Stimulated activated memory B cell treated with anti-CD40 and anti-IgM and Interleukin-4, amounts not matched to agents 10 μg/mL and 1 μg/mL and 100 μg/mL, for 72 hours (primary cell): ENCODE measurements at regions not wholly inside any gene's neighbourhood (a gene's known extent, or its start where the extent isn't known, plus 50 kb on each side); places are given as distances from the start of the nearest gene placed in this dataset.

Experiments used
- ATAC-seq: fragments of 150-1000 bp; cut with Tn5 transposase; 2 replicates; pipeline ENCODE4 v1.10.0; 2021
- H3K27ac Mint-ChIP-seq: one replicate; pipeline ENCODE4 v1.8.0; 2022; ENCODE audit warnings: mild to moderate bottlenecking, mixed read lengths
- H3K27me3 Mint-ChIP-seq: one replicate; pipeline ENCODE4 v1.8.0; 2022; ENCODE audit warnings: mixed read lengths
- H3K36me3 Mint-ChIP-seq: one replicate; pipeline ENCODE4 v1.8.0; 2022; ENCODE audit warnings: mixed read lengths
- H3K4me1 Mint-ChIP-seq: one replicate; pipeline ENCODE4 v1.8.0; 2022; ENCODE audit warnings: mixed read lengths
- H3K4me3 Mint-ChIP-seq: one replicate; pipeline ENCODE4 v1.8.0; 2022; ENCODE audit warnings: mild to moderate bottlenecking, moderate library complexity, mixed read lengths
- H3K9me3 Mint-ChIP-seq: one replicate; pipeline ENCODE4 v1.8.0; 2022; ENCODE audit warnings: mixed read lengths

DNA sequence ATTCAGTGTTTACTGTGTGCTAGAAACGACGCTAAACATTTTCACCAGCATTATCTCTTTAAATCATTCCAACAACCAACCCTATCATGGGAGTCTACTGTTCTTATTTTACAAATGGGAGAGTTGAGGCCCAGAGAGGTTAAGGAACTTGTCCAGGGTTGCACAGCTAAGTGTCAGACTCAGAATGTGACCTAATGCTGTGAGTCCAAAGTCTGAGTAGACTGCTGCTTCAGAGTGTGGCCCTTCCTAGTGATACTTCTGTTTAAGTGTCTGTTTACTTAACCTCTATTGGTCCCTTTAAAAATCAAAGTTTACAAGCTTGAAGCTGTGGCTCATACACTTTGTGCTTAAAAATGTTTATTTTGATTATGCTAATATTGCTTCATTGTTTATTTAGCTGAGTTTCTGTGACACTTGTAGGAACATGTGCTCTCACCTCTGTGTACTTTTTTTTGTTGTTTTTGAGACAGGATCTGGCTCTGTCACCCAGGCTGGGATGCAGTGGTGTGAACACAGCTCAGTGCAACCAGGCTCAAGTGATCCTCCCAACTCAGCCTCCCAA lies 84.4 kb upstream of the SYPL1 start:
- ATAC-seq = no peak
- no peak overlapping the region for H3K4me3 Mint-ChIP-seq
- peaks cover 17% of the 10 kb centered on the region for H3K27me3 Mint-ChIP-seq
- no peak overlapping the region for H3K27ac Mint-ChIP-seq
- H3K9me3 Mint-ChIP-seq = no peaks in the 10 kb centered on the region
- H3K36me3 Mint-ChIP-seq = no peaks in the 10 kb centered on the region
- no peaks in the 10 kb centered on the region for H3K4me1 Mint-ChIP-seq

DNA sequence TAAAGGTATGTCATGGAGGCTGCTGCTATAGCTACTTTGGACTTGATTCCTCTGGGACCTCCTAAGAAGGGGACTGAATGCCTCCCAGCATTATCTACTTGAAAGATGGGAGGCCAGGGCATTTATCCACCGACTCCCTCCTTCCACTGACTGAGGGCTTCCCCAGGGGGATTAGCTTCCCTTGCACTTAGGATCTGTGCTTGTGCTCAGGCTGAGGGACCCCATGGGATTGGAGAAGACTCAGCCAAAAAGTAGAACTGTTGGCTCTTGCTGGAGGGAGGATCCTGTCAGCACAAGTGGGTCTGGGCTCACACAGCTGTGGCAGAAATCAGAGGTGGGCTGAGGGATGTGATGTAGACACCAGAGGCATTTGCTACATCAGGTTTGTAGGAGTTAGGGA lies 81.5 kb upstream of the SYPL1 start:
- Mint-ChIP-seq H3K36me3 (no peaks in the 10 kb centered on the region), H3K27me3 (peaks cover 17% of the 10 kb centered on the region), H3K4me1 (no peaks in the 10 kb centered on the region), H3K4me3 (no peak overlapping the region), H3K27ac (no peak overlapping the region), H3K9me3 (no peaks in the 10 kb centered on the region)
- no peak for ATAC-seq

DNA sequence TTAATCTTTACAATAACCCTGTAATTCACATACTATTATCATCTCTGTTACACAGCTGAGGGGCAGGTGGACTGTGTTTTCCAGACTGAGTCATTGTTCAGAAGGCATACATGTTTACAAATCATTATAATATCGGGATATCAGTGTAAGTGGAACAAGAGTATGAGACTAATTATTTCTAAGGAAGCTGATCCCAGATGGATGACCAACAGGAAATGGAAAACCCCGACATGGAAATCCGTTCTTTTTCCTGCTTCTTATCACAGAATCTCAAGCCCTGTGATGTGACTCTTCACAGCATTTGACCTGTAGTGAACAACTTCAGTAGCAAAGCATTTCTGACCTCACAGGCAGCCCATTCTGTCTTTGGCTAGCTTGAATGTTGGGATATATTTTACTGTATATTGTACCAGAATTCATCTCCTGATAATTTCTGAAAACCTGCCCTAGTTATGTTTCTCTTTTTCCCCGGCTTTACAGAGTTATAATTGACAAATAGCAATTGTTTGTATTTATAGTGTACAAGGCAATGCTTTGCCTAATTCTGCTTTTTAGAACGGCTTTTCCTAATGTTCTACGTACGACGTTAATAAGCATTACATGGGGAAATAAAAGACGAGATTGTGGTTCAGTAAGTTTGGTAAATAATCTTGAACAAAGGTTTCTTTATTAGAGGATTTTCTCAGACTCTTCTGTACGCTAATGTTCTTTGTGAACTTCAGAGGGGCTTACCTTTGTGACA lies 78.6 kb upstream of the SYPL1 start:
- no peak for ATAC-seq
- Mint-ChIP-seq H3K4me1 (no peaks in the 10 kb centered on the region), H3K27me3 (peaks cover 17% of the 10 kb centered on the region), H3K36me3 (no peaks in the 10 kb centered on the region), H3K27ac (no peak overlapping the region), H3K9me3 (no peaks in the 10 kb centered on the region), H3K4me3 (no peak overlapping the region)

DNA sequence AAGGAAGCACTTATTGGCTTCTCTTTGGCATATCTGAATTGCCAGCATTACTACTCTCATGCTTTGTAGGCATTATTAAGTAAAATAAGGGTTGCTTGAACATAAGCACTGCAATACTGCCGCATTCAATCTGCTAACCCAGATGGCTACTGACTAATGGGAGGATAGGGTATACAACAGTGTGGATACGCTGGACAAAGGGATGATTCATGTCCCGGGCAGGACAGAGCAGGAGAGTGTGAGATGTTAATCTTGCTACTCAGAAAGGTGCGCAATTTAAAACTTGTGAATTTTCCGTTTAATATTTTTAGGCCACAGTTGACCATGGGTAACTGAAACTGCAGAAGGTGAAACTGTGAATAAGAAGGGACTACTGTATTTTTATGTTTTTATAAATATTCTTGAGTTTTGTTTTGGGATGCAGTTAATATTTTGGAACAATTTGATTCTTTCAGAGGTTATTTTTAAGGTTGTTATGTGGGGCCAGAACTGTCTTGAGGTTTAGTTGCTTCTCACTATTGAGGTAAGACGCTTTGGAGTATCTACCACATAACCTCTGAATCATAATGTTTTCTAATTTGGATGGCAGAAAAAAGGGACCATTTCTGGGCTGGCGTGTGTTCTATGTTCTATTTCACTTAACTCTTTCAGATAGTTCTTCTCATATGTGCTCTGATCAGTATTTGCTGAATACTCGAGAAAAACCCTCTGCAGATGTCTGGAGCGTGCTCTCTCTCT lies 75.7 kb upstream of the SYPL1 start:
- H3K4me3 Mint-ChIP-seq = no peak overlapping the region
- H3K36me3 Mint-ChIP-seq = no peaks in the 10 kb centered on the region
- H3K4me1 Mint-ChIP-seq = no peaks in the 10 kb centered on the region
- H3K27me3 Mint-ChIP-seq = peaks cover under 1% of the 10 kb centered on the region
- no peaks in the 10 kb centered on the region for H3K9me3 Mint-ChIP-seq
- ATAC-seq = no peak
- H3K27ac Mint-ChIP-seq = no peak overlapping the region

DNA sequence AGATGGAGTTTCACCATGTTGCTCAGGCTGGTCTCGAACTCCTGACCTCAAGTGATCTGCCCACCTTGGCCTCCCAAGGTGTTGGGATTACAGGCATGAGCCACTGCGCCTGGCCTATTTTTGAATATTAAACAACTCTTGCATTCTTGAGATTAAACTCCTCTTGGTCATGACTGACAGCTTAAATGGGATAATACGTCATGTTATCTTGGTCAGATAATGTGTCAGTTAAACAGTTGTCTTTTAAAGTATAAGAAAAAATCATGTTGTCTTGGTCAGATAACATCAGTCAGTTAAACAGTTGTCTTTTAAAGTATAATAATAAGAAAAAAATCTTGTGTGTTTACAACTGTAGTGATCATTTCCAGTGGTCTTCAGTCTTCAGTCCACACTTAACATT lies 73.6 kb upstream of the SYPL1 start:
- no peaks in the 10 kb centered on the region for H3K27me3 Mint-ChIP-seq

DNA sequence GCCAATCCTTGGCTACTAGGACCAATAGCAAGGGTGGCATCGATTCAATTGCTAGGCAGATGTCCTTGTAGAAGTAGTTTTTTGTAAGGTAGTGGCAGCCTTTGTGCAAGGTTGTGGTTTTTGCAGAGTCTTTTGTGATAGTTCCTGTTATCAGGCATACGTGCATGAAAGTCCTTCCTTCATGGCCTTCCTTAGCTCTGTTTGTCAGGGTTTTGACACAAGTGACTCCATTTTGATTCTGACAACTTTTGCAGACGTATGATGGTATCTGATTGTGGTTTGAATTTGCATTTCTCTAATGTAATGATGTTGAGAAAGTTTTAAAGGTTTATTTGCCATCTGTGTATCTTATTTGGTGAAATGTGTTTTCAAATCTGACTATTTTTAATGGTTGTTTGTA lies 71.8 kb upstream of the SYPL1 start:
- no peaks in the 10 kb centered on the region for H3K9me3 Mint-ChIP-seq
- H3K27me3 Mint-ChIP-seq = no peaks in the 10 kb centered on the region
- no peak for ATAC-seq
- no peak overlapping the region for H3K27ac Mint-ChIP-seq
- H3K36me3 Mint-ChIP-seq = no peaks in the 10 kb centered on the region
- peaks cover 7% of the 10 kb centered on the region for H3K4me1 Mint-ChIP-seq
- H3K4me3 Mint-ChIP-seq = no peak overlapping the region

More for the DNA sequence above, 73.6 kb upstream of the SYPL1 start:
- no peaks in the 10 kb centered on the region for H3K4me1 Mint-ChIP-seq
- H3K27ac Mint-ChIP-seq = no peak overlapping the region
- H3K9me3 Mint-ChIP-seq = no peaks in the 10 kb centered on the region
- H3K36me3 Mint-ChIP-seq = no peaks in the 10 kb centered on the region
- H3K4me3 Mint-ChIP-seq = no peak overlapping the region
- ATAC-seq = no peak

DNA sequence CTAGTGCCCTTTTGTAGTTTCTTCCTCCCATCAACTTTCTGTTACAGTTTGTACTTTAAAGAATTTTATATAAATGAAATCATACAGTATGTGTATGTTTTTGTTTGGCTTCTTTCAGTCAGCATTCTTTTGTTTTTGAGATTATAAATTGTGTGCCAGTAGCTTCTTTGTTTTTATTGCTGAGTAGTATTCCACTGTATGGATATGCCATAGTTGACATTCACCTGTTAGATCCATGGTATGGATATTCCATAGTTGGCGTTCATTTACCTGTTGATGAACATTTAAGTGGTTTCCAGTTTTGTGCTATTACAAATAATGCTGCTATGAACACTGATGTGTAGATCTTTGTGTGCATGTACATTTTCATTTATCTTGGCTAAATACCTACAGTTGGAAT lies 70.8 kb upstream of the SYPL1 start:
- Mint-ChIP-seq H3K4me3 (no peak overlapping the region), H3K9me3 (no peaks in the 10 kb centered on the region), H3K4me1 (peaks cover 8% of the 10 kb centered on the region), H3K27ac (no peak overlapping the region), H3K27me3 (no peaks in the 10 kb centered on the region), H3K36me3 (no peaks in the 10 kb centered on the region)
- no peak for ATAC-seq

DNA sequence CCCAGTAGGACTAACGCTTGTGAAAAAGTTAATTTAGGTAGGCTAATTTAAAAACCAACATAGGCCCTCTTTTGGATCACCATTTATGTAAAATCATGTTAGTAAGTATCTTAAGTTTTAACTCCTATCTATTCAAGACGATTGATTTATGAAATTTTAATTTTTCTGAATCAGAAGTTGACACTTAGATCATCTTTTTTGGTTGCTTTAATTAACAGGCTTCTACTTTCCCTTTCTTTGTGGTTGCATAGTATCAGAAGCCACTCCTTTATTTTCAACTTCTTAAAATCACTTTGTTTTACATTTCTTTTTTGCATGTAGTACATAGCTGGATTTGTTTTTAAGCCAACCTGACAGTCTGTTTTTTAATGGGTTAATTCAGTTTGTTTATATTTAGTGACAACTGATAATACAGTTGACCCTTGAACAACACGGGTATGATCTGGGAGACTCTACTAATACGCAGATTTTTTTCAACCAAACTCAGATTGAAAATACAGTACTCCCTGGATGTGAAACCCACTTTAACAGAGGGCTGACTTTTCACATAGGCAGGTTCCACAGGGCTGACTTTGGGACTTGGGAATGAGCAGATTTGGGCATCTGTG lies 69.7 kb upstream of the SYPL1 start:
- Mint-ChIP-seq H3K27ac (no peak overlapping the region), H3K27me3 (no peaks in the 10 kb centered on the region), H3K9me3 (no peaks in the 10 kb centered on the region), H3K36me3 (no peaks in the 10 kb centered on the region), H3K4me3 (no peak overlapping the region), H3K4me1 (peaks cover 13% of the 10 kb centered on the region)
- ATAC-seq = no peak

DNA sequence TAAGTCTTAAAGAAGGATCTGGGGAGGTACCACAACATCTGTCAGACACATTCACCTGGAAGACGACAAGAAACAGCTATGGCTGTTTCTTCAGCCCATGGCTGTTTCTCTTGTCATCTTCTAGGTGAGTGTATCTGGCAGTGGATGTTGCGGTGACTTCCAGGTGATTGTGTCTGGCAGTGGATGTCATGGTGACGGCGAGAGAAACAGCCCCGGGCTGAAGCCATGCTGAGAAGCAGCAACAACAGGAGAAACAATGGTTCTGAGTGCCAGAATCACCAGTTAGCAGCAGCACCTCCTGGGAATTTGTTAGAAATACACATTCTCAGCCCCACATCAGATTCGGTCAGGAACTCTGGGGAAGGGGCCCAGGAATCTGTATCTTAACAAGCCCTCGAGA lies 68.6 kb upstream of the SYPL1 start:
- Mint-ChIP-seq H3K4me3 (no peak overlapping the region), H3K27ac (no peak overlapping the region), H3K27me3 (peaks cover 8% of the 10 kb centered on the region), H3K36me3 (no peaks in the 10 kb centered on the region), H3K9me3 (no peaks in the 10 kb centered on the region), H3K4me1 (peaks cover 13% of the 10 kb centered on the region)
- ATAC-seq = no peak

DNA sequence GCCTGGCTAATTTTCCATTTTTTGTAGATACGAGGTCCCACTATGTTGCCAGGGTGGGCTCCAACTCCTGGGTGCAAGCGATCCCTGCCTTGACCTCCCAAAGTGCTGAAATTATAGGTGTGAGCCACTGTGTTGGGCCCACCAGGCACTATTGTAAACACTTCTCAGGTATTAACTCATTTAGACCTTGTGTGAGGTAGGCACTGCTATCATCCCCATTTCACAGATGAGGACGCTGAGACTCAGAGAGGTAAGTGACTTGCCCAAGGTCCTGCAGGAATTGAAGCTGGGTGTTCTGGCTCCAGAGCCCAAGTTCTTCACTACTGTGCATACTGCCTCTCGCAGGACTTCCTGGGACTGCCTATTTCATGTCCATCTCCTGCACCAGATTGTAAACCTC lies 67.1 kb upstream of the SYPL1 start:
- no peak for ATAC-seq
- peaks cover 13% of the 10 kb centered on the region for H3K4me1 Mint-ChIP-seq
- no peaks in the 10 kb centered on the region for H3K9me3 Mint-ChIP-seq
- no peak overlapping the region for H3K4me3 Mint-ChIP-seq
- H3K36me3 Mint-ChIP-seq = no peaks in the 10 kb centered on the region
- H3K27me3 Mint-ChIP-seq = peaks cover 11% of the 10 kb centered on the region
- H3K27ac Mint-ChIP-seq = no peak overlapping the region

DNA sequence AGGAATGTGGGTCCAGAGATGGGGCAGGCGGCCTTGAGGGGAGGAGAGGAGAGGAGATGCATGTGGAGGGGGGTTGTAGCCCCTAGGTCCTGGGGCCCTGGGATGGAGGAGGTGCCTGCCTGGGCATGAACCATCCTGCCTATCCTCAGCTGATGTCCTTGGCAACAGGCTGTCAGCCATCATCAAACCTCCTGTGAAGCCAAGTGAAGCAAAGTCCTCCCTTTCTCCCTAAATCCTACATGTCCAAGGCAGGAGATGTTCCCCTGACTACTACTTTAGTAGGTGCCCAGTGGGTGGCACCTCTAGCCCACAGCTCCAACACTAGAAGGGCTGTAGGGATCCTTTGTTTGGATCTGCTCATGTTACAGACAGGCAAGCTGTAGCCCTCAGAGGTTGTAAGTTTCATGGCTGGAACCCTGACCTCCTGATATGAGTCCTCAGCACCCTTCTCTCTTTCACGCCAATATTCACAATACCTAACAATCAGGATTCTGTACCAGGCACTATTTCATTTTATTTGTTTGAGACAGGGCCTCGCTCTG lies 66.6 kb upstream of the SYPL1 start:
- peaks cover 11% of the 10 kb centered on the region for H3K27me3 Mint-ChIP-seq
- ATAC-seq = no peak
- H3K4me3 Mint-ChIP-seq = no peak overlapping the region
- no peak overlapping the region for H3K27ac Mint-ChIP-seq
- H3K4me1 Mint-ChIP-seq = peaks cover 13% of the 10 kb centered on the region
- no peaks in the 10 kb centered on the region for H3K36me3 Mint-ChIP-seq
- H3K9me3 Mint-ChIP-seq = no peaks in the 10 kb centered on the region

DNA sequence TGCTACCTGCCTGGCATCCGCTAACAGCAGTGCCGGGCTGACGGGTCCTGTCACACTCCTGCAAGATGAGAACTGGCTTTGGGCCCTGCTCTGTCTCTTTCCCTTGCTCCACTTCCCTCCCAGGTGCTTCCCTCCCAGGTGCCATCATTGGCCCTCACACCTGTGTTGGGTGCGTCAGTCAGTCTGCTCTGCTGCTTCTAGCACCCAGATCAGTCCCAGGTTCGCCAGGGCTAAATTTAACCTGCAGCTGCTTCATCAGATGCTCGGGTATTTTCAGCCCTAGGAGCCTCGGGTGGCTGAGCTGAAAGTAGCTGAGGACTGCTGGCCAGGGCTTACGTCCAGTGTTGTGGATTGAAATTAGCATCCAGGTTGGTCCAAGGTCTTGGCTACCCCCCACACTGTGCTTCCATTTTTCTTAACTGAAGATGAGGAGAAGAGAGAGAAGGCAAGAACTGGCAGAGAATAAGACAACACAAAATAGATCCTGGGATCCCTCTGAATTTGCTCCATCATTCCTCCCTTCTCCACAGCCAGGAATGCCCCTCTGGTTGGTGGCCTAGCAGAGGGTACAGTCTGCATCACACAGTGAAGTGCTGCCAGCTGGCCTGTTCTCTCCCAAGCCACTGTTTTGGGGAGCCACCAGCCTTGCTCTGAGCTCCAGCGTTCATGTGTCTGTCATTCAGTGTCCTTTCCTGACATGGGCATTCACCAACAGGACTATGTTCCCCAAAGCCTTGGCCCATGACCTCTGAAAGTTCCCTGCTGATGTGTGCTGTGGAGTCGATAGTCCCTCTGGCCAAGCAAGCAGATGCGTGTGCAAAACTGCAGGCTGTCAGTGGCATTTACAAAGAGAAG lies 65.9 kb upstream of the SYPL1 start:
- no peak for ATAC-seq
- Mint-ChIP-seq H3K27ac (no peak overlapping the region), H3K4me1 (peaks cover 13% of the 10 kb centered on the region)

DNA sequence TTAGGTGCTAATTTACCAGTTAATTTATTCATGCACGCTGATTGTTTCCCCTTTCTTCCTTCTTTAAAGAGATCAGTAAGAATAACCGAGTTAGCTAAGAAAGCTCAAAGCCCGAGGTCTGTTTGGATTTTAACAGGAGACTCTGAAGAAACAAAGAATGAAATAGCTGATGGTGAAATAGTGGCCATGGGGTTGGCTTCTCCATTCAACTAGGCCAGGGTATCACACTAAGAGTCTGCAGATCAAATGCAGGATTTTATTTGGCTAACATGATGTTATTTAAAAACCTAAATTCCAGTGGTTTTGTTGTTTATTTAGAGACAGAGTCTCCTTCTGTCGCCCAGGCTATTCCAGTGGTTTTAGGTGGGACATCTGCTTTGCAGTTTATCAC lies 65.2 kb upstream of the SYPL1 start:
- Mint-ChIP-seq H3K4me3 (no peak overlapping the region), H3K9me3 (no peaks in the 10 kb centered on the region), H3K27ac (no peak overlapping the region), H3K36me3 (no peaks in the 10 kb centered on the region), H3K27me3 (peaks cover 11% of the 10 kb centered on the region), H3K4me1 (peaks cover 13% of the 10 kb centered on the region)
- ATAC-seq = no peak

More for the DNA sequence above, 65.9 kb upstream of the SYPL1 start:
- Mint-ChIP-seq H3K4me3 (no peak overlapping the region), H3K9me3 (no peaks in the 10 kb centered on the region), H3K27me3 (peaks cover 11% of the 10 kb centered on the region), H3K36me3 (no peaks in the 10 kb centered on the region)

DNA sequence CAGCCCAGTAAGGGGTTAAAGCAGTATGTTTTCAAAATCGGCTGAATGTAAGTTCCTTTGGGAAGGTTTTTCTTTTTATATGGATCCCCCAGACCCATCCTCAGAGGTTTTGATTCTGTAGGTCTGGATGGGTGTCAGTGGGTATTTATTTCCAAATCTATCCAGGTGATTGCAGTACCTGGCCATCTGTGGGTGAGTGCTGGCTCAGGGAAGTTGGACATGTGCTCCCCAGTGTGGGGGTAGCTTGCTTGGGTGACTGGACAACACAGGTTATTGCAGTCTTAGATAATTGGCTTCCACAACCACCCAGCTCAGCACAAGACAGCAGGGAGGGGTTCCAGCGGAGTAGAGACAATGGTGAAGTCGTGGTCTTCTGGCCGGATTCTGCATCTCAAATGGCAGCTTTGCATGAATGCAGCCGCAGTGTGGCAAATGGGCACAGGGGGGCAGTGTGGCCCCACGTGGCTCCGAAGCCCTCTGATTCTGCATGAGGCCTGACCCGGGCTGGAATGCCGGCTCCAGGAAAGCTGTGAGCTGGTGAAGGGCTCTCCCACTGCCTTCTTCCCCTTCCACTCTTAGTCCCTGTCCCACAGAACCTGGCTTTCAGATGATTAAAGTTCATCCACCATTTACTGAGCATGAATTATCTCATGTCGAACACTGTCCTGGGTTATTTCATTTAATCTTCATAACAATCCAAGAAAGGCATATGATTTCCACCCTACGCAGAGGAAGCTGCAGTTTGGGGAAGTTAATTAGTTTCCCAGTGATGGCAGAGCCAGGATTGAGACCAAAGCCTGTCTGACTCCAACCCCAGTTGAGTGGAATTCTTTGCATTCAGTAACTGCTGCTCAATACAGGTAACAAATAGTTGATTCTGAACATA lies 64.5 kb upstream of the SYPL1 start:
- ATAC-seq = peak; percentile 75
- Mint-ChIP-seq H3K4me3 (no peak overlapping the region), H3K4me1 (peaks cover 13% of the 10 kb centered on the region), H3K9me3 (no peaks in the 10 kb centered on the region), H3K36me3 (no peaks in the 10 kb centered on the region), H3K27me3 (peaks cover 11% of the 10 kb centered on the region), H3K27ac (no peak overlapping the region)
